ENCODE measurements at regions not wholly inside any gene's neighbourhood (a gene's known extent, or its start where the extent isn't known, plus 50 kb on each side); places are given as distances from the start of the nearest gene placed in this dataset.

GRCh38 chr20:51096582-51097267 is 73.8 kb upstream of the KCNG1 start:
- no peak for DNase-seq

- DNase-seq: no peak
These were observed 73.0 kb upstream of the KCNG1 start for GRCh38 chr20:51095633-51096521.

DNA sequence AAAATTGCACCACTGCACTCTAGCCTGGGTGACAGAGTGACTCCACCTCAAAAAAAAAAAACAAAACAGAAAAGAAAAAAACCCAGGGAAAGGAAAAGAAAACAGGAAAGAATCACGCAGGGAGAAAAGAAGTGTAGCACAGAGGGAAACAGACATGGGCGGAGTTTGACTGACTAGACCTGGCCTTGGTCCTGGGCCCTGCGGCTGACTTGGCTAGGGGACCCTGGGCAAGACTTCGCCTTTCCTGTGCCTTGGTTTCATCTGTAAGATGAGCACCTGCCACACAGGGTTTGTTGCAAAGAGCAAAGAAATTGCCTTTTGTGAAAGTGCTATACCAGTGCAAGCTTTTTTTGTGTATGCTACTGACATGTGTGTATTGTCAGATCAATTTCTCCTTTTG is 71.3 kb upstream of the KCNG1 start:
- no peak for DNase-seq

DNA sequence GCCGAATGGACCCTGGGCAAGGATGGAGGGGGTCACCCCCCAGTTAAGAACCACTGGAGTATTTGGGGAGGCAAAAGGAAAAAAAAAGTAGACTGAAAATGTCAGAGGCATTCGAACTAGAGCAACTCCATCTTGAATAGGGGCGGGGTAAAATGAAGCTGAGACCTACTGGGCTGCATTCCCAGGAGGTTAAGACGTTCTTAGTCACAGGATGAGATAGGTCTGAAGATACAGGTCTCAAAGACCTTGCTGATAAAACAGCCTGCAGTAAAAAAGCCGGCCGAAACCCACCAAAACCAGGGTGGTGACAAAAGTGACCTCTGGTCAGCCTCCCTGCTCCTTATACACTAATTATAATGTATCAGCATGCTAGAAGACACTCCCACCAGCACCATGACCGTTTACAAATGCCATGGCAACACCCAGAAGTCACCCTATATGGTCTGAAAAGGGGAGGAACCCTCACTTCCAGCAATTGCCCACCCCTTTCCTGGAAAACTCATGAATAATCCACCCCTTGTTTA is 70.4 kb upstream of the KCNG1 start:
- DNase-seq: no peak

DNA sequence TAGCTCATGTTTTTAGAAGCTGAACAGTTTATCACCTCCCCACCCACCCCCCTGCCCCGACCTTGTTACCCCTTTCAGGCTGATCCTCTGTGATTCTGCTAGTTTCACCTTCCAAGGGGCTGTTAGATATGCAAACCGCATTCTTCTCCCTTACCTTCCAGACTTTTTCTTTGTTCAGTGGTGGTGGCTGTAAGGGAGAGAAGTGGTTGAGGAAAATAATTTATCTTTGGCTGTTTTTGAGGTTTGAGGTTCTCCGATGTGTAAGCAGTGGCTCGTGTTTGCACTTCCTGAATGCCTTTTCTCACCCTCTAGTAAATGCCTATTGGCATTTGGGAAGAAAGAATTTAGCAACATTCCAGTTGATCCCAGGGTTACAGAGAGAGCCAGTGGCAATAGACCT is 69.4 kb upstream of the KCNG1 start:
- DNase-seq: no peak

- DNase-seq: no peak
These were observed 68.7 kb upstream of the KCNG1 start for GRCh38 chr20:51091406-51092195.

GRCh38 chr20:51089840-51090239 is 66.9 kb upstream of the KCNG1 start:
- DNase-seq: no peak

- no peak for DNase-seq
These were observed 66.4 kb upstream of the KCNG1 start for GRCh38 chr20:51089272-51089781.

DNA sequence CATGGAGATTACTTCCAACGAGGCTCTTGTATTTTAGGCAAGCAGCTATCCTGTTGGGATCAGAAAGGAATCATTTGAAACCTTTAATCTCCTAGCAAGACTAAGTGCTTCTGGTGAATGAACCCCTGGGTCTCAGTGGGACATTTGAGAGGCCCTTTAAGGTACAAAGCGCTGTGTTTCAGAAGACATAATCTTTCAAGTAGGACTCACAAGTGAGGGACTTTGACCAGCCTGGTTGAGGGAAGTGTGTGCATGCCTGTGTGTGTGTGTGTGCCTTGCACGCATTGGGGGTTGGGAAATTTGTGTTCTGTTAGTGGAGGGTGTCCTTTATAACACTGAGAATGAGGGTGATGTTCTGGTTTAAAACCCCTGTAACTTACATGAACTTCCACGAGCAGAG is 64.4 kb upstream of the KCNG1 start:
- DNase-seq: no peak

DNA sequence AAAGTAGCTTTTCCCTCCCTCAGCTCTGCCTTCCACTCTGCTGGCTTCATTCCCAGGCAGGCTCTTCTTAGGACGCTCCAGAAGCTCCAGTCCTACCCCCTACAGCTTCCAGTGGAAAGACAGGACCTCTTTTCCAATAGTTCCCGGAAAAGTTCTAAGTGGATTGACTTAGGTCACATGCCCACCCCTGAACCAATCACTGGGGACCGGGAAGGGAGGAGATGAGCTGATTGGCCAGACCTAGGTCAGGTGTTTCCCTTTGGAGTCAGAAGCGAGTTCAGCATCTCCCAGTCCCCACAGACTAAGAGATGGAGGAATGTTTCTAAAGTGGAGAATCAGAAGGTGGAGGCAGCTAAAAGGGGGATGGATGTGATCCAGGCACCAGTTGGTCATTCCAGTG is 62.9 kb upstream of the KCNG1 start:
- no peak for DNase-seq

DNA sequence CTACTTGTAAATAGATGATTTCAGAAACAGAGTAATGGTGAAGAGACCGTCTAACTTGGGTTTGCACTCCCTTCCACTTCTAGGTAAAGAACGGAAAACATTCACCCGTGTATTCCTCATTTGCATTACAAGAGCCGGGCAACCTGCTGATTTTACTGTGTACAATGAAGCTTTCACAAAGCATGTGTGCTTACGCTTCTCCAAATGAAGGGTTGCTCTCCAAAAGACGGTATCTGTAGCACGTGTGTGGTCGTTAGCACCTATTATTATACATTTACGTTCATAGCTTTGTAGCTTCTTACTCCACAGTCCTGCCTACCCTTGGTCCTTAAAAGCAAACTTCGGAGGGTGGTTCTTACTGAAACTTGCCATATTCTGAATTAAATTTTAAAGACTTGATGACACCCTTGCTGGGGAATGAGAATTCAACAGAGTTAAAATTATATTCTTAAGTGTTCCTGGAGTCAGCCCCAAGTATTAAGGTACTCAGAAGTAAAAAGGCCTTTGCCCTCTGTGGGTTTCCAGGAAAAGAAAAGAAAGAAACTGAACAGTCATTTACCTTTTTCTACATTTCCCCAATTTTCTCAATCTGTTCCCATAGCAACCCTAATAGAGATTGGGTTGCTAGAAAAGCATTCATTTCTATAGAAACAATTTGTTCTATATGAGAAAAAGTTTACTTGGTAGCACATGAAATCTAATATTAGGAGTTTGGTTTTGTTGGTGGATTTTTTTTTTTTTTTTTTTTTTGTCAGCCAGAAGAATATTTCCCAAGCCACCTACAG is 61.9 kb upstream of the KCNG1 start:
- no peak for DNase-seq

DNA sequence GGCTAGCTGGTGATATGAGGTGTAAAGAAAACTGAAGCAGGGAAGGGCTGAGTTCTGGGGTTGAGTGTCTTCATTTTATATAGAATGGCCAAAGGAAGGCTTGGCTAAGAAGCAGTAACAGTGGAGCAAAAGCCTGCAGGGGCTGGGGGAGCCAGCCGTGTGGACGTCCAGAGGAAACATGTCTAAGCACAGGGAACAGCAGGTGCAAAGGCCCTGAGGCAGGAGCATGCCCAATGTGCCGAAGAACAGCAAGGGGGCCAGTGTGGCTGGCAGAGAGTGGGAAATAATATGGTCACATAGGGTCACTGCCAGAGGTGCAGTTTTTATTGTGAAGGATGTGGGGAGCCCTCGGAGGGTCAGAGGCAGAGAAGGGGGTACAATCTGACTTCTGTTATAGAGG is 60.5 kb upstream of the KCNG1 start:
- no peak for DNase-seq

DNA sequence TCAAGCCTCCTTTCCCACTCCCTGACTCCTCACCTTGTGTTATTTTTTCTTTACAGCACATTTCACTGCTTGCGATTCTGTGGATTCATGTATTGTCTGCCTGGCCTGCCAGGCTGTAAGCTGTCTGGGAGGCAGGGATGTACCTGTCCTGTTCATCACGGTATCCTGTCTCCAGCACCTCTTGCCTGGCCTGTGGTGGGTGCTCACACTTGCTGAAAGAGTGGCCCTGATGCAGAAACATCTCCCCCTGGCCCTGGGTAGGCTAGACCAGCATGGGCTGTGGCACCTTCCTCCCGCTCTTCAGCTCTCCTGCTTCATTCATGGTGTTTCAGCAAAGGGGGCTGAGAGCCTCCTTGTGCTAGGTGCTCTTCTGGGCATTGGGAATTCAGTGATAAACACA is 60.1 kb upstream of the KCNG1 start:
- no peak for DNase-seq

GRCh38 chr20:51080516-51080915 is 57.6 kb upstream of the KCNG1 start:
- DNase-seq: no peak

DNA sequence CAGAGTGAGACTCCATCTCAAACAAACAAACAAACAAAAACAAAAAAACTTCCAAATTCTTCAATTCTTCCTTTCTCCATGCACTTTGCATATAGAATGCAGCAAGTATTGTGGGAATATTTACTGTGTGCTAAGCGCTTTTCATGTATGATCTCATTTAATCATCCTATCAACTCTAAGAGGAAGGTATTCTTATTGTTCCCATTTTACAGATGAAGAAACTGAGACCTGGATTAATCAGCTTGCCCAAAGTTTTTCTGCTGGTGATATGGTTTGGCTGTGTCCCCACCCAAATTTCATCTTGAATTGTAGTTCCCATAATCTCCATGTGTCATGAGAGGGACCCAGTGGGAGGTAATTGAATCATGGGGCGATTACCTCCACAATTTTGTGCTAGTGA is 56.6 kb upstream of the KCNG1 start:
- DNase-seq: no peak

- DNase-seq: no peak
These were observed 54.8 kb upstream of the KCNG1 start for GRCh38 chr20:51077686-51078060.

GRCh38 chr20:51076786-51077685 is 54.1 kb upstream of the KCNG1 start:
- no peak for DNase-seq

GRCh38 chr20:51074062-51074461 is 51.2 kb upstream of the KCNG1 start:
- no peak for DNase-seq
